Trophoblast cell (in vitro differentiated cells and primary cell): ENCODE measurements at regions not wholly inside any gene's neighbourhood (a gene's known extent, or its start where the extent isn't known, plus 50 kb on each side); places are given as distances from the start of the nearest gene placed in this dataset.

ENCODE experiments used
- DNase-seq, 2 donors: peaks; one replicate each; pipeline ENCODE4 v3.0.0-alpha.2; 2016
- H2AFZ ChIP-seq: 2 replicates; pipeline ENCODE4 v1.6.1; 2013; ENCODE audit warnings: low read length, moderate library complexity, mild to moderate bottlenecking; ENCODE audit not compliant: insufficient read depth, poor library complexity
- H2AK5ac ChIP-seq: 2 replicates; pipeline ENCODE4 v1.6.1; 2013; ENCODE audit warnings: mild to moderate bottlenecking, low read length
- H2BK120ac ChIP-seq: 2 replicates; pipeline ENCODE4 v1.6.1; 2013; ENCODE audit warnings: low read length, mild to moderate bottlenecking, moderate library complexity; ENCODE audit not compliant: insufficient read depth, poor library complexity
- H2BK12ac ChIP-seq: 2 replicates; pipeline ENCODE4 v1.6.1; 2013; ENCODE audit warnings: mild to moderate bottlenecking, low read length, moderate library complexity
- H2BK5ac ChIP-seq: 2 replicates; pipeline ENCODE4 v1.6.1; 2013; ENCODE audit warnings: low read length, low read depth, moderate library complexity, mild to moderate bottlenecking; ENCODE audit not compliant: poor library complexity
- H3K14ac ChIP-seq: 2 replicates; pipeline ENCODE4 v1.6.1; 2013; ENCODE audit warnings: mild to moderate bottlenecking, low read length
- H3K18ac ChIP-seq: 2 replicates; pipeline ENCODE4 v1.6.1; 2013; ENCODE audit warnings: mild to moderate bottlenecking, low read length
- H3K23ac ChIP-seq: 2 replicates; pipeline ENCODE4 v1.6.1; 2013; ENCODE audit warnings: low read length
- H3K27ac ChIP-seq: 2 replicates; pipeline ENCODE4 v1.5.1; 2013; ENCODE audit warnings: low read depth, mild to moderate bottlenecking, inconsistent platforms, low read length, moderate library complexity
- H3K27me3 ChIP-seq: 2 replicates; pipeline ENCODE4 v1.6.1; 2013; ENCODE audit warnings: inconsistent platforms, mild to moderate bottlenecking, low read length, moderate library complexity; ENCODE audit not compliant: insufficient read depth
- H3K36me3 ChIP-seq, 2 experiments: 1 replicate in 1 of 2; 2 replicates in 1 of 2; pipeline ENCODE4 v1.6.1; 2013; ENCODE audit warnings: low read length in 2 of 2, mild to moderate bottlenecking in 2 of 2, moderate library complexity in 1 of 2; ENCODE audit not compliant: insufficient read depth in 2 of 2, control insufficient read depth in 1 of 2
- H3K4ac ChIP-seq: 2 replicates; pipeline ENCODE4 v1.6.1; 2013; ENCODE audit warnings: low read depth, mild to moderate bottlenecking, low read length, moderate library complexity
- H3K4me1 ChIP-seq, 2 experiments: 1 replicate in 1 of 2; 2 replicates in 1 of 2; pipeline ENCODE4 v1.6.1; 2013; ENCODE audit warnings: low read length in 2 of 2, mild to moderate bottlenecking in 2 of 2, moderate library complexity in 1 of 2; ENCODE audit not compliant: insufficient read depth in 2 of 2, control insufficient read depth in 1 of 2
- H3K4me2 ChIP-seq: 2 replicates; pipeline ENCODE4 v1.6.1; 2013; ENCODE audit warnings: inconsistent platforms, mild to moderate bottlenecking, low read length, moderate library complexity
- H3K4me3 ChIP-seq: 2 replicates; pipeline ENCODE4 v1.5.1; 2013; ENCODE audit warnings: mild to moderate bottlenecking, low read depth, low read length, inconsistent platforms
- H3K79me1 ChIP-seq: one replicate; pipeline ENCODE4 v1.6.1; 2013; ENCODE audit warnings: low read length
- H3K79me2 ChIP-seq: 2 replicates; pipeline ENCODE4 v1.6.1; 2013; ENCODE audit warnings: low read length, mild to moderate bottlenecking; ENCODE audit not compliant: control insufficient read depth, insufficient read depth, poor library complexity
- H3K9ac ChIP-seq: 2 replicates; pipeline ENCODE4 v1.6.1; 2013; ENCODE audit warnings: mild to moderate bottlenecking, low read length
- H3K9me3 ChIP-seq: 2 replicates; pipeline ENCODE4 v1.6.1; 2013; ENCODE audit warnings: low read depth, mild to moderate bottlenecking, control low read depth, inconsistent platforms, low read length; ENCODE audit not compliant: insufficient read depth
- H4K12ac ChIP-seq: 2 replicates; pipeline ENCODE4 v1.6.1; 2013; ENCODE audit warnings: low read depth, mild to moderate bottlenecking, low read length, moderate library complexity
- H4K8ac ChIP-seq: 2 replicates; pipeline ENCODE4 v1.6.1; 2013; ENCODE audit warnings: low read depth, mild to moderate bottlenecking, low read length, moderate library complexity
- H4K91ac ChIP-seq: one replicate; pipeline ENCODE4 v1.6.1; 2013; ENCODE audit warnings: low read depth, mild to moderate bottlenecking, low read length, moderate library complexity
- whole genome bisulfite sequencing: extraction: QIAGEN DNeasy Blood & Tissue Kit; methylation state at CpG from one replicate; pipeline ENCODE4 v1.1.7; 2013; ENCODE audit warnings: missing lambda C conversion rate; ENCODE audit not compliant: insufficient read length, insufficient coverage; ENCODE audit errors: extremely low coverage; 5-methylcytosine and 5-hydroxymethylcytosine counted together

DNA sequence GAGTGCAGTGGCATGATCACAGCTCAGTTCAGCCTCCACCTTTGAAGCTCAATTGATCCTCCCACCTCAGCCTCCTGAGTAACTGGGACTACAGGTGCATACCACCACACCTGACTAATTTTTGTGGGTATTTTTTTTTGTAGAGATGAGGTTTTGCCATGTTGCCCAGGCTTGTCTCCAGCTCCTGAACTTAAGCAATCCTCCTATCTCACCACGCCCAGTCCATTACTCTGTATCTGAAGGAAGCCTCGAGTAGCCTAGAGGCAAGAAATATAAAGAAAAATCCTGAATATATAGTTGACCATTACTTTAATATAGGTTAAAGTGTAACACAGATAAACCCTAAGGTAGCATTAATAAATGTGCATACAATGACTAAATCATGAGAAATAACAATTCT is 686.8 kb upstream of the PIK3C3 start:
- H3K79me2 ChIP-seq, result no peaks in the 10 kb centered on the region
- H2AFZ ChIP-seq, result no peak overlapping the region
- H3K23ac ChIP-seq, result no peak overlapping the region
- H3K14ac ChIP-seq, result no peak overlapping the region
- H3K27ac ChIP-seq, result no peak overlapping the region
- no peaks in the 10 kb centered on the region for H3K4me1 ChIP-seq
- no peak overlapping the region for H3K9ac ChIP-seq
- no peak overlapping the region for H4K12ac ChIP-seq
- H3K36me3 ChIP-seq, result no peaks in the 10 kb centered on the region
- no peak overlapping the region for H4K91ac ChIP-seq
- H3K4me3 ChIP-seq, result no peak overlapping the region
- no peak for DNase-seq
- H3K4ac ChIP-seq, result no peak overlapping the region
- H2BK120ac ChIP-seq, result no peak overlapping the region
- no peaks in the 10 kb centered on the region for H3K27me3 ChIP-seq
- H3K4me2 ChIP-seq, result no peak overlapping the region
- no peak overlapping the region for H2BK12ac ChIP-seq
- H3K18ac ChIP-seq, result no peak overlapping the region
- no peaks in the 10 kb centered on the region for H3K79me1 ChIP-seq
- no peaks in the 10 kb centered on the region for H3K9me3 ChIP-seq
- no peak overlapping the region for H2AK5ac ChIP-seq
- H4K8ac ChIP-seq, result no peak overlapping the region
- H2BK5ac ChIP-seq, result no peak overlapping the region
- no CpG with 5 or more reads among the region's 2 CpGs for WGBS

- H2AFZ ChIP-seq, result no peak overlapping the region
- H3K9ac ChIP-seq, result no peak overlapping the region
- WGBS, result no CpG with 5 or more reads among the region's 3 CpGs
Measured at GRCh38 chr18:41266616-41267015, 688.4 kb upstream of the PIK3C3 start.

GRCh38 chr18:41266204-41266603 is 688.8 kb upstream of the PIK3C3 start:
- H3K14ac ChIP-seq, result no peak overlapping the region
- no peak overlapping the region for H4K91ac ChIP-seq
- H3K18ac ChIP-seq, result no peak overlapping the region
- H2AFZ ChIP-seq, result no peak overlapping the region
- H3K9ac ChIP-seq, result no peak overlapping the region
- H4K8ac ChIP-seq, result no peak overlapping the region
- no peak overlapping the region for H3K4ac ChIP-seq
- H3K4me1 ChIP-seq, result no peaks in the 10 kb centered on the region
- DNase-seq, result no peak
- no peak overlapping the region for H4K12ac ChIP-seq
- H2BK12ac ChIP-seq, result no peak overlapping the region
- no peak overlapping the region for H2AK5ac ChIP-seq
- no peak overlapping the region for H2BK120ac ChIP-seq
- WGBS, result no CpG with 5 or more reads among the region's 5 CpGs
- H3K27me3 ChIP-seq, result no peaks in the 10 kb centered on the region
- no peaks in the 10 kb centered on the region for H3K79me1 ChIP-seq
- H3K23ac ChIP-seq, result no peak overlapping the region
- no peaks in the 10 kb centered on the region for H3K79me2 ChIP-seq
- no peak overlapping the region for H2BK5ac ChIP-seq
- H3K9me3 ChIP-seq, result no peaks in the 10 kb centered on the region
- H3K36me3 ChIP-seq, result no peaks in the 10 kb centered on the region
- no peak overlapping the region for H3K4me3 ChIP-seq
- no peak overlapping the region for H3K27ac ChIP-seq
- no peak overlapping the region for H3K4me2 ChIP-seq

More at GRCh38 chr18:41266616-41267015, 688.4 kb upstream of the PIK3C3 start:
- no peaks in the 10 kb centered on the region for H3K4me1 ChIP-seq
- no peaks in the 10 kb centered on the region for H3K79me1 ChIP-seq
- H3K27me3 ChIP-seq, result no peaks in the 10 kb centered on the region
- no peak overlapping the region for H3K23ac ChIP-seq
- no peak overlapping the region for H3K18ac ChIP-seq
- H2BK5ac ChIP-seq, result no peak overlapping the region
- H2BK12ac ChIP-seq, result no peak overlapping the region
- H3K4me3 ChIP-seq, result no peak overlapping the region
- no peaks in the 10 kb centered on the region for H3K36me3 ChIP-seq
- DNase-seq, result no peak
- no peak overlapping the region for H2AK5ac ChIP-seq
- H3K14ac ChIP-seq, result no peak overlapping the region
- H3K79me2 ChIP-seq, result no peaks in the 10 kb centered on the region
- H4K91ac ChIP-seq, result no peak overlapping the region
- no peak overlapping the region for H4K12ac ChIP-seq
- H3K27ac ChIP-seq, result no peak overlapping the region
- no peaks in the 10 kb centered on the region for H3K9me3 ChIP-seq
- no peak overlapping the region for H2BK120ac ChIP-seq
- H3K4me2 ChIP-seq, result no peak overlapping the region
- no peak overlapping the region for H3K4ac ChIP-seq
- H4K8ac ChIP-seq, result no peak overlapping the region

DNA sequence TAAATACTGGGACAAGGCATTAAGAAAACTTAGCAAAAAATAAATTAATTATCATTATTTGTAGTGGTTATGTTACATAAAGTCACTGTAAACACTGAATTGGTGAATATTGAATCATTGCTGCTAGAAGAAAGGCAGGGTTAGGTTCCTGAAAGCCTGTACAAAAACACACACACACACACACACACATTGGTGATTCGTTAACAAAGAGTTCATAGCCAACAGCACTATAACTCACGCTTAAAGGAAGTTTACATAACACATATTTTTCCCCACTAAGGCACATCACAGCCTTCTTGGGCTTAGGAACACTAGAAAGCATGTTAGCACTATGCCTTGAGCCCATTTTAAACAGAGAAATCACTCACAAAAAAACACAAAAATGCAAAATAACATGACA is 690.0 kb upstream of the PIK3C3 start:
- Histone ChIP-seq H3K4me3 (no peak overlapping the region), H2BK12ac (no peak overlapping the region), H3K18ac (no peak overlapping the region), H3K4ac (no peak overlapping the region), H3K9ac (no peak overlapping the region), H3K79me2 (no peaks in the 10 kb centered on the region), H2BK5ac (no peak overlapping the region), H3K27ac (no peak overlapping the region), H3K4me2 (no peak overlapping the region), H4K8ac (no peak overlapping the region), H3K27me3 (no peaks in the 10 kb centered on the region), H4K12ac (no peak overlapping the region), H3K14ac (no peak overlapping the region), H3K79me1 (no peaks in the 10 kb centered on the region), H3K36me3 (no peaks in the 10 kb centered on the region), H4K91ac (no peak overlapping the region), H2BK120ac (no peak overlapping the region), H2AK5ac (no peak overlapping the region), H3K23ac (no peak overlapping the region), H2AFZ (no peak overlapping the region), H3K9me3 (no peaks in the 10 kb centered on the region), H3K4me1 (no peaks in the 10 kb centered on the region)
- no peak for DNase-seq
- WGBS, result no CpG with 5 or more reads among the region's 2 CpGs
